ENCODE measurements at regions not wholly inside any gene's neighbourhood (a gene's known extent, or its start where the extent isn't known, plus 50 kb on each side); places are given as distances from the start of the nearest gene placed in this dataset.
A peak's percentile ranks its signal among the peaks of the same experiment; 100 is the strongest.
"Not testable (repeated sequence)": the region's sequence is repeated elsewhere in the genome, so short reads cannot be mapped to it uniquely, and the experiment has no call there.

DNA sequence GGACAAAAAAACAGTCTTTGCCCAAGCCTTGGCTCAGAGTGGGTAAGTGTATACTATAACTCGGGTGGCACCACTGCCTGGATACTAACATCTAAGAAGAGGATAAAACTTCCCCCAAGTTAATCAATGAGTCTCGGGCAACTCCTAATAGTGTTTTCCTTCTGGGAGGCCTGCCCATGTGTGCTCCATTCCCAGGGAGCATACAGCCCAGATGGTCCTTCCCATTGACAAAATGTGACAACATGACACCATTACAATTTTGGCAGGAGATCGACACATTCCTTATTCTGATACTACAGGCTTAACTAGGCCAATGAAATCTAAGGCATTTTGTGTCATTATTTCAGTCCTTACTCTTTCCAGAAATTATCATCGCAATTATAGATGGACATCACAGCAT is 52.7 kb upstream of the CRIM1 start:
- DNase-seq (ENCODE audit: low read depth), result no peak

DNA sequence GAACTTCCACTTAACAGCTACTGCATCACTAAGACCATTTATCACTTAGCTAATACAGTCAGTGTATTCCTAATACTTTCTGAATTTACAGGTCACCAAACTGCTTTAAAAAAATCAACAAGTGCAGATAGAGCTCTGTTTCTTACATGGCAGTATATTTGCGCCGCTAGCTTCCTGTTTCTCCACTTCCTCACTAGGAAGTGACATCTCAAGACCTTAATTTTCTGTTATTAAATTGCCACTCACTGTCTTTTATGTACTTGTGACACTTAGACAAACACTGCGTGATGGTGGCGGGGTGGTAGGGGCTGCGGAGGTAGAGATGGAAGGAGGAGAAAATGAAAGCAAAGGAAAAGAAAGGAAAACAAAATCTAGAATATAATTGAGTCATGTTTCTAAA is 53.7 kb upstream of the CRIM1 start:
- DNase-seq (ENCODE audit: low read depth), result no peak

DNA sequence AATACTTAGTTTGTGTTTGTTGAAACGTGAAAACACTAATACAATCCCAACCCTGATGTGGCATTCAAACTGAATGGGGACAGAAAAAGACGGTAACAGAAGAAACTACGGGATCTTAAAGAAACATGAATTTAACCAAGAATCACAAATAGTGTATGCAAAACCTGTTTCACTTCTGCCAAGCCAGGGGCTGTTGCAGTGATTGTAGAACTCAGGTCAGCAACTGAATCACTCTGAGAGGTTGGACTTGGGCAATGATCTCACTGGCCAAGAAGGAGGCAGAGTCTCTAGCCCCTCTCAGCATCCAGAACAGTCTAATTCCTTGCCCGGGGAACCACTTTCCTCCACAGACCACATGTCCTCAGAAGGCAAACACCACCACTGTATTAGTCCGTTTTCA is 54.9 kb upstream of the CRIM1 start:
- no peak for DNase-seq (ENCODE audit: low read depth)

DNA sequence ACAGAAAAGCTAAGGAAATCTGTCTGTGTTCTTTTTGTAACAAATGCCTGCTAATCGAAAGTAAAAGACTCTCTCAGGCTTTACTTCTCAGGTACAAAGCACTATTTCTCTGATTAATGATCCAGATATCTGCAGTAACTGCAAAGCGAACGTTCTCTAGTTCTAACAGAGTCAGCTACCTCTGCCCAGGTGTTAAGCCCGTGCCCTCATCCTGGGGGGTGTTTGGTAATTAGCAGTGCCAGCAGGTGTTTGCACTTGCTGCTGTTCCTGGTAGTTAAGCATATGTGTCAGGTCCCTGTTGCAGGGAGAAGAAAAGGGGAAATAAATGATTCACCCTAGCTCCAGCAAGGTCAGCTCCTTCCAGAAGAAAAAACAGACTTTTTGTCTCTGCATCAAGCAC is 58.8 kb upstream of the CRIM1 start:
- DNase-seq (ENCODE audit: low read depth), result no peak

DNA sequence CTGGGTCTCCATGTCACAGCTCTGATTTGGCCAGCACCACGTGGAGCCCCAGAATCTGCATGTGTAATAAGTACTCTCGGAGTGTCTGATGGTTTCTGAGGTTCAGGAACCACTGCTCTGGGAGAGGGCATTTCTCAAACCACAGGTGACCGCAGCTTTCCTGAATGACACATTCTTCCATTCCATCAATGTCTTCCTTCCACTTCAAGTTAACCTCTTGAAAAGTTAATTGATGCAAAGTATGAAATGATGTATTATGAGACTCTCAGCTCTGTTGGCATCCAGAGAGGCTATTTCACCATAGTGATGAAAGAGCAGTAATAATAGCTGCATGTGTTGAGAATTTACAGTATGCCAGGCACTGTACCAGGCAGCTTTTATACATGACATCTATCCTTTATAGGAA is 61.3 kb upstream of the CRIM1 start:
- DNase-seq (ENCODE audit: low read depth), result no peak

DNA sequence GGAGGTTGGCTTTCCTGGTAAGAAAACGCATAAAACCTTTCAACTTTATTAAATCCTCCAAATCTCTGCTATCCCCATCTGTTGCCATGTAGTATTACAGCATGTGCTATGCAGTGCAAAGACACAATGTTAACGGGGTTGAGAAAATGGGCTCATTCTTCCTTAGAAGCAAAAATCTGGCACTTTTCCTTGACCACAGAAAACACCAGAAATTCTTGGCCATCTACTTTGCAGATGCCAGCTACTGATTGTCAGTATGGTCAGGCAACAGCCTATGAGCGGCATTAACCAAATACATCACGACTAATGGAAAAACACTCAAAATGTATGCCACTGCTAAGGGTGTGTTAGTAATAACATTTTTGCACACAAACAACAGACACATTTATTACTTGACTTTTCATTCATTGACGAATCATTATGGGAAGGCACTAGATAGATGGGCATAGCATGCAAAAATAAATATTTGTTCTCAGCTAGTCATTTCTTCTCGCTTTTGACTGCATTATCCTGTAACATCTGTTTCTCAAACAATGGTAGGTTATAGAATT is 65.2 kb upstream of the CRIM1 start:
- peak; percentile 28 for DNase-seq (ENCODE audit: low read depth)

- no peak for DNase-seq (ENCODE audit: low read depth)
Measured at GRCh38 chr2:36289731-36290130, 65.8 kb upstream of the CRIM1 start.

GRCh38 chr2:36287363-36288275 is 68.0 kb upstream of the CRIM1 start:
- DNase-seq (ENCODE audit: low read depth), result no peak

GRCh38 chr2:36279506-36279905 is 76.1 kb upstream of the CRIM1 start:
- not testable (repeated sequence) for DNase-seq (ENCODE audit: low read depth)

DNA sequence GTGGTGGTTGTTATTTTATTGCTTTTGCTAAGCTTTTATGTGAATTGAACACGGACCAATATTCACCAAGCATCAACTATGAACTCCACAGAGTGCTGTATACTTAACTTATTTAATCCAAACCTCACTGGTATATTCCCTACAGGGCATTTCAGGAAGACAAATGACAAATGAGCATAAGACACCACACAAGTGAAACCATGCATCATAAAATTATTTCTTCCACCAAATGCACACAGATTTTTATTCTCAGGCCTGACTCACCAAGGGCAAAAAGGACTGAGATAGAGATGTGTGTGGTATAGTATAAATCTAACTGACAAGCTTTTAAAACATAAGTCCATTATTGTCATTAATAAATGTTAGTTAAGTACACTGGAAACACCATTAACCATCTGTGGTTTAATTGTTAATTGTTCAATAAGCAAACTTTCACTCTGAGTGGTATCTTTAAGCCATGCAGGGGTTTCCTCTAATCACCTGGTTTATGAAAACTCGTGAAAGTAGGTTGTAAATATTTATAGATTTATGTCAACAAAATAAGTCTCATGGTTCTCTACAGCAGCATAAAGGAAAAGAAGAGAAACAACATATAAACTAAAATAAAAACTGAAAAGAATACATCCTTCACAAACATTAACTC is 77.6 kb upstream of the CRIM1 start:
- no peak for DNase-seq (ENCODE audit: low read depth)

DNA sequence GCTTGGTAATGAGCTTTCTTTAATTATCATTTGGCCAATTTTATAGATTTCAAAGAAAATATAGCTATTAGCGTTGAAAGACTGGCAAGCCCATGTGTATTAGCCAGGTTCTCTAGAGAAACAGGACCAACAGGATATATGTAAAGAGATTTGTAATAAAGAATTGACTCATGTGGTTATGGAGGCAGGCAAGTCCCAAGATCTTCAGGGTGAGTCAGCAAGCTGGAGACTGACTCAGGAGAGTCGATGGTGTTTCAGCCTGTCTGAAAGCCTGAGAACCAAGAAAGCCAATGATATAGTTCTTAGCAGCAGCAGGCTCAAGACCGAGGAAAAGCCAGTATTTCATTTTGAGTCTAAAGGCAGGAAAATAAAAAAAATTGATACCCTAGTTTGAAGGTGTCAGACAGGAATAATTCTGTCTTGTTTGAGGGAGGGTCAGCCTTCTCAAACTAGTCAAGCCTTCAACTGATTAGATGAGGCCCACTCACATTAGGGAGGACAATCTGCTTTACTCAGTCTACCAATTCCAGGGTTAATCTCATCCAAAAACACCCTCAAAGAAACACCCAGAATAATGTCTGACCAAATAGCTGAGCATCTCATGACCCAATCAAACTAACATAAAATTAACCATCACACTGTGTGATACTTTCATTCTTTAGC is 78.3 kb upstream of the CRIM1 start:
- DNase-seq (ENCODE audit: low read depth), result peak; percentile 46

GRCh38 chr2:36271266-36271665 is 84.3 kb upstream of the CRIM1 start:
- DNase-seq (ENCODE audit: low read depth), result no peak

- no peak for DNase-seq (ENCODE audit: low read depth)
Measured at GRCh38 chr2:36270758-36271157, 84.8 kb upstream of the CRIM1 start.

DNA sequence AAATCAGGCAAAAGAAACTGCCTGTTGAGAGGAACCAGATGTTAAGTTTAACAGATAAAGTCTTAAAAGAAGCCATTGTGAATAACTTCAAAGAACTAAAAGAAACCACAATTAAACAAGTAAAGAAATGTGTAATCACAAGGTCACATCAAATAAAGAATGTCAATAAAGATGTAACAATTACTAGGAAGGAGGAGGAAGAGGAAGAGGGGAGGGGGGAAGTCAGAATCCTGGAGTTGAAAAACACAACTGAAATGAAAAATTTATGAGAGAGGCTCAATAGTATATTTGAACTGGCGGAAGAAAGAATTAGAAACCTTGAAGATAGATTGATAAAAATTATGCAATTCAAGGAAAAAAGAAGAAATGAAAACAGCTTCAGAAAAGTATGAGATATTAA is 88.4 kb upstream of the CRIM1 start:
- no peak for DNase-seq (ENCODE audit: low read depth)

DNA sequence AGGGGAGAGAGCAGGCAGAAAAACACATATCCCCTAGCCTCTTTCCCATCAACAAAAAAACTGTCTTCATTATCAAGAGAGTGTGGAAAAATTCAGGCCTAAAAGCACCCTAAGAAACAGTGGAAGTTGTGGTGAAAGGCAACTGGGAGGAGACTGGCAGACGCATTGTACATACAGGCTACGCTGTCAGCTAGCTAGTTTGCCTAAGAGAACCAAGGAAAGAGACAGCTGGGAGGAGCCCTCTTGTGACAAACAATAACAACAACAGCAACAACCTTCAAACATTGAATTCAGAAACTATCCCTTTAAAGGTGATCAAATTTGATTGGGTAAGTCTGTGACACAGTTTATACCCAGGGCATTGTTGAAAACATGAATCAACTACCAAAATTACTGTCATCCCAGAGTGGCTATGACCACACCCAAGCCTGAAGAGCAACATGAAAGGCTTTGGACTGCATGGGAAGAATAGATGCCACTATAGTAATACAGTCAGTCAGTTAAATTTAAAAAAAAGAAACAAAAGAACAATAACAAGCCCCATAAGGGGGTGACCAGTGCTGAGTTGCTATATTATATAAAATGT is 88.9 kb upstream of the CRIM1 start:
- DNase-seq (ENCODE audit: low read depth), result no peak

- no peak for DNase-seq (ENCODE audit: low read depth)
Measured at GRCh38 chr2:36262581-36262980, 93.0 kb upstream of the CRIM1 start.

- no peak for DNase-seq (ENCODE audit: low read depth)
Measured at GRCh38 chr2:36255863-36256262, 99.7 kb upstream of the CRIM1 start.

DNA sequence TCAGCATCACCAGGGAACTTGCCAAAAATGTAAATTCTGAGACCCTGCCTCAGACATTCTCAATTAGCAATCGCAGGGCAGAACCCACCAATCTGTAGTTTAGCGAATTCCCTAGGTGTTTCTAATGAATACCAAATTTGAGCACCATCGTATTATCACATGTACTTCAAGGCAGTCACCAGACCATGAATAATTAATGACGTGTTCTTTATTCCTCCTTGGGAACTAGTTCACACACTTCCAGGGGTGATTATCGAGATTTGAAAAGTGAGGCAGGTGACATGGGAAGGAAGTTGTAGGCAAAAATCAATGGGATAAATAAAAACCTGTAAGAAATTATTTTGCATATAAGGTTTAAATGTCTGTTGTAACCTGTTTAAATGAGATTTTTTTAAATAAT is 102.5 kb upstream of the CRIM1 start:
- DNase-seq (ENCODE audit: low read depth), result no peak

- DNase-seq (ENCODE audit: low read depth), result no peak
Measured at GRCh38 chr2:36246320-36246990, 109.1 kb upstream of the CRIM1 start.

- no peak for DNase-seq (ENCODE audit: low read depth)
Measured at GRCh38 chr2:36245651-36246050, 109.9 kb upstream of the CRIM1 start.

GRCh38 chr2:36238106-36238505 is 117.5 kb upstream of the CRIM1 start:
- no peak for DNase-seq (ENCODE audit: low read depth)

- DNase-seq (ENCODE audit: low read depth), result no peak
Measured at GRCh38 chr2:36235882-36236281, 119.7 kb upstream of the CRIM1 start.

Data from GM04504 (cell line).